ENCODE measurements at regions not wholly inside any gene's neighbourhood (a gene's known extent, or its start where the extent isn't known, plus 50 kb on each side); places are given as distances from the start of the nearest gene placed in this dataset.

GRCh38 chr5:56434986-56435385 is 201.9 kb upstream of the ANKRD55 start:
- Histone ChIP-seq H3K27ac (no peak overlapping the region), H3K27me3 (replicated peaks; ENCODE audit: insufficient read depth) (no peaks in the 10 kb centered on the region), H3K4me3 (no peak overlapping the region), H3K9me3 (no peaks in the 10 kb centered on the region), H3K36me3 (no peaks in the 10 kb centered on the region), H3K4me1 (ENCODE audit: control insufficient read depth in 1 of 2, low read depth in 2 of 2) (no peaks in the 10 kb centered on the region)
- DNase-seq (ENCODE audit: low spot score) = no peak
- ATAC-seq (ENCODE audit: insufficient number of reproducible peaks, low FRiP score, low read depth) = no peak
- TF ChIP-seq CTCF (IDR thresholded peaks at IDR 0.05) = no peak

GRCh38 chr5:56433039-56433617 is 200.0 kb upstream of the ANKRD55 start:
- no peaks in the 10 kb centered on the region for H3K36me3 ChIP-seq
- H3K27ac ChIP-seq = no peak overlapping the region
- H3K4me1 ChIP-seq (ENCODE audit: control insufficient read depth in 1 of 2, low read depth in 2 of 2) = no peaks in the 10 kb centered on the region
- no peaks in the 10 kb centered on the region for H3K27me3 ChIP-seq (replicated peaks; ENCODE audit: insufficient read depth)
- H3K9me3 ChIP-seq = no peaks in the 10 kb centered on the region
- no peak for DNase-seq (ENCODE audit: low spot score)
- no peak for ATAC-seq (ENCODE audit: insufficient number of reproducible peaks, low FRiP score, low read depth)
- no peak for TF ChIP-seq CTCF (IDR thresholded peaks at IDR 0.05)
- H3K4me3 ChIP-seq = no peak overlapping the region

GRCh38 chr5:56432321-56432720 is 199.2 kb upstream of the ANKRD55 start:
- Histone ChIP-seq H3K4me1 (ENCODE audit: control insufficient read depth in 1 of 2, low read depth in 2 of 2) (no peaks in the 10 kb centered on the region), H3K27me3 (replicated peaks; ENCODE audit: insufficient read depth) (no peaks in the 10 kb centered on the region), H3K36me3 (no peaks in the 10 kb centered on the region), H3K27ac (no peak overlapping the region), H3K4me3 (no peak overlapping the region), H3K9me3 (no peaks in the 10 kb centered on the region)
- DNase-seq (ENCODE audit: low spot score) (no peak), ATAC-seq (ENCODE audit: insufficient number of reproducible peaks, low FRiP score, low read depth) (no peak)
- TF ChIP-seq CTCF (IDR thresholded peaks at IDR 0.05) = no peak

DNA sequence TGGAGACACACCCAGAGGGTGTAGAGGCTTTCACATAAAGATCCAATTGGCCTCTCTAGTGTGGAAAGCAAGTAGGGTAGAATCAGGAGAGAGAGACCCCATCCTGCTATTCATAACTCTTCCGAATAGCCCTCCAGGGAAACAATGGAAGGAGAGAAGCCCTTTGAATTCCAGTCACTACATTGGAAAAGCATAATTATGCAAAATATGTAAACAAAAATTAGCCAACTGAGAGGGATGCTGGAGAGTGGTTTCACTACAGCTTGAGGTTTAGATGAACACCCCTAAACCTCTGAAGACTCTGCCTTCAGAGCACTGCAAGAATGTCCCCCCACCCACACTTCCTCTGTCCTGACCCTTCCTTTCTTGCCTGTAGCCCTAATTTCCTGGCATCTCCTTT is 197.3 kb upstream of the ANKRD55 start:
- DNase-seq (ENCODE audit: low spot score) (no peak), ATAC-seq (ENCODE audit: insufficient number of reproducible peaks, low FRiP score, low read depth) (no peak)
- H3K27me3 ChIP-seq (replicated peaks; ENCODE audit: insufficient read depth) = no peaks in the 10 kb centered on the region
- peaks cover 0 to 6% of the 10 kb centered on the region in 2 donors for H3K4me1 ChIP-seq (ENCODE audit: control insufficient read depth in 1 of 2, low read depth in 2 of 2)
- no peaks in the 10 kb centered on the region for H3K36me3 ChIP-seq
- H3K27ac ChIP-seq = no peak overlapping the region
- no peaks in the 10 kb centered on the region for H3K9me3 ChIP-seq
- TF ChIP-seq CTCF (IDR thresholded peaks at IDR 0.05) = no peak
- H3K4me3 ChIP-seq = no peak overlapping the region

GRCh38 chr5:56429110-56429561 is 196.0 kb upstream of the ANKRD55 start:
- H3K4me3 ChIP-seq = no peak overlapping the region
- no peak for TF ChIP-seq CTCF (IDR thresholded peaks at IDR 0.05)
- DNase-seq (ENCODE audit: low spot score) = no peak
- H3K27me3 ChIP-seq (replicated peaks; ENCODE audit: insufficient read depth) = no peaks in the 10 kb centered on the region
- no peaks in the 10 kb centered on the region for H3K9me3 ChIP-seq
- H3K27ac ChIP-seq = no peak overlapping the region
- ATAC-seq (ENCODE audit: insufficient number of reproducible peaks, low FRiP score, low read depth) = no peak
- H3K4me1 ChIP-seq (ENCODE audit: control insufficient read depth in 1 of 2, low read depth in 2 of 2) = peaks cover 0 to 6% of the 10 kb centered on the region in 2 donors
- H3K36me3 ChIP-seq = no peaks in the 10 kb centered on the region

All from thoracic aorta (tissue), 2 donors.